ENCODE measurements at regions not wholly inside any gene's neighbourhood (a gene's known extent, or its start where the extent isn't known, plus 50 kb on each side); places are given as distances from the start of the nearest gene placed in this dataset.

GRCh38 chr2:41764919-41765318 lies 282.9 kb upstream of the PKDCC start:
- Mint-ChIP-seq H3K4me3 (no peak overlapping the region), H3K9me3 (peaks cover 0 to 4% (median 2%) of the 10 kb centered on the region in 7 donors), H3K36me3 (no peaks in the 10 kb centered on the region), H3K4me1 (no peaks in the 10 kb centered on the region), H3K27me3 (ENCODE audit: low read depth in 3 of 3) (peaks cover 0 to 10% (median 2%) of the 10 kb centered on the region in 3 donors), H3K27ac (no peak overlapping the region)
- H3K79me2 ChIP-seq (ENCODE audit: insufficient read depth, low read length) = no peaks in the 10 kb centered on the region
- WGBS (ENCODE audit: insufficient coverage) = no CpG with 5 or more reads among the region's 2 CpGs
- DNase-seq = no peak
- H3K4me1 ChIP-seq (ENCODE audit: control insufficient read depth in 1 of 2, insufficient read depth in 2 of 2, low read length in 2 of 2) = no peaks in the 10 kb centered on the region
- H3K27me3 ChIP-seq (ENCODE audit: control insufficient read depth in 2 of 2, insufficient read depth in 2 of 2, low read length in 2 of 2) = peaks cover 0 to 3% of the 10 kb centered on the region in 2 donors
- no peak overlapping the region for H2AFZ ChIP-seq (ENCODE audit: insufficient read depth, low read depth, low read length, poor library complexity, severe bottlenecking)
- no peaks in the 10 kb centered on the region for H4K20me1 ChIP-seq (ENCODE audit: insufficient read depth, low read length)
- no peak overlapping the region for H3K27ac ChIP-seq (ENCODE audit: low read depth in 1 of 2, low read length in 2 of 2)
- no peak overlapping the region for H3K9ac ChIP-seq (ENCODE audit: insufficient read depth, low read length, poor library complexity, severe bottlenecking)
- no peak for TF ChIP-seq CTCF (IDR thresholded peaks at IDR 0.05)
- no peaks in the 10 kb centered on the region for H3K36me3 ChIP-seq (replicated peaks in 1 of 2; ENCODE audit: control insufficient read depth in 1 of 2, insufficient read depth in 2 of 2, low read length in 2 of 2)
- no peaks in the 10 kb centered on the region for H3K9me3 ChIP-seq (replicated peaks in 1 of 2; ENCODE audit: control insufficient read depth in 1 of 2, insufficient read depth in 1 of 2, low read length in 2 of 2)
- no peak overlapping the region for H3K4me2 ChIP-seq (replicated peaks; ENCODE audit: extremely low read depth, low read length, poor library complexity, severe bottlenecking)
- no peak overlapping the region for H3K4me3 ChIP-seq (replicated peaks in 1 of 3; ENCODE audit: low read depth in 2 of 3, low read length in 3 of 3)
- intact Hi-C loops (cut with micrococcal nuclease) = no loop called here

GRCh38 chr2:41768310-41768709 lies 279.5 kb upstream of the PKDCC start:
- Mint-ChIP-seq H3K4me1 (no peaks in the 10 kb centered on the region), H3K27me3 (ENCODE audit: low read depth in 3 of 3) (peaks cover 0 to 10% (median 3%) of the 10 kb centered on the region in 3 donors), H3K36me3 (no peaks in the 10 kb centered on the region), H3K27ac (no peak overlapping the region), H3K9me3 (peaks cover 0 to 3% (median 2%) of the 10 kb centered on the region in 7 donors), H3K4me3 (no peak overlapping the region)
- Histone ChIP-seq H4K20me1 (ENCODE audit: insufficient read depth, low read length) (no peaks in the 10 kb centered on the region), H2AFZ (ENCODE audit: insufficient read depth, low read depth, low read length, poor library complexity, severe bottlenecking) (no peak overlapping the region), H3K4me2 (replicated peaks; ENCODE audit: extremely low read depth, low read length, poor library complexity, severe bottlenecking) (no peak overlapping the region), H3K36me3 (replicated peaks in 1 of 2; ENCODE audit: control insufficient read depth in 1 of 2, insufficient read depth in 2 of 2, low read length in 2 of 2) (no peaks in the 10 kb centered on the region), H3K9me3 (replicated peaks in 1 of 2; ENCODE audit: control insufficient read depth in 1 of 2, insufficient read depth in 1 of 2, low read length in 2 of 2) (no peaks in the 10 kb centered on the region), H3K4me1 (ENCODE audit: control insufficient read depth in 1 of 2, insufficient read depth in 2 of 2, low read length in 2 of 2) (no peaks in the 10 kb centered on the region), H3K79me2 (ENCODE audit: insufficient read depth, low read length) (no peaks in the 10 kb centered on the region), H3K27me3 (ENCODE audit: control insufficient read depth in 2 of 2, insufficient read depth in 2 of 2, low read length in 2 of 2) (peaks cover 0 to 3% of the 10 kb centered on the region in 2 donors), H3K4me3 (replicated peaks in 1 of 3; ENCODE audit: low read depth in 2 of 3, low read length in 3 of 3) (no peak overlapping the region), H3K27ac (ENCODE audit: low read depth in 1 of 2, low read length in 2 of 2) (no peak overlapping the region), H3K9ac (ENCODE audit: insufficient read depth, low read length, poor library complexity, severe bottlenecking) (no peak overlapping the region)
- intact Hi-C loops (cut with micrococcal nuclease) = no loop called here
- no peak for TF ChIP-seq CTCF (IDR thresholded peaks at IDR 0.05)
- DNase-seq = no peak
- 74% methylated on average over 2 of the region's 6 CpGs for WGBS (ENCODE audit: insufficient coverage)
